GM12875 (cell line): ENCODE measurements at regions not wholly inside any gene's neighbourhood (a gene's known extent, or its start where the extent isn't known, plus 50 kb on each side); places are given as distances from the start of the nearest gene placed in this dataset.

Experiments
- H3K4me3 ChIP-seq: one replicate; pipeline ENCODE4 v1.5.1; 2011; ENCODE audit warnings: low read depth, low read length, control low read depth
- CTCF ChIP-seq: IDR thresholded peaks from 2 replicates; pipeline ENCODE4 v1.5.1; 2011; ENCODE audit warnings: low read depth, mild to moderate bottlenecking, control low read depth, inconsistent platforms, low read length, moderate library complexity, borderline replicate concordance; ENCODE audit not compliant: insufficient read depth

DNA sequence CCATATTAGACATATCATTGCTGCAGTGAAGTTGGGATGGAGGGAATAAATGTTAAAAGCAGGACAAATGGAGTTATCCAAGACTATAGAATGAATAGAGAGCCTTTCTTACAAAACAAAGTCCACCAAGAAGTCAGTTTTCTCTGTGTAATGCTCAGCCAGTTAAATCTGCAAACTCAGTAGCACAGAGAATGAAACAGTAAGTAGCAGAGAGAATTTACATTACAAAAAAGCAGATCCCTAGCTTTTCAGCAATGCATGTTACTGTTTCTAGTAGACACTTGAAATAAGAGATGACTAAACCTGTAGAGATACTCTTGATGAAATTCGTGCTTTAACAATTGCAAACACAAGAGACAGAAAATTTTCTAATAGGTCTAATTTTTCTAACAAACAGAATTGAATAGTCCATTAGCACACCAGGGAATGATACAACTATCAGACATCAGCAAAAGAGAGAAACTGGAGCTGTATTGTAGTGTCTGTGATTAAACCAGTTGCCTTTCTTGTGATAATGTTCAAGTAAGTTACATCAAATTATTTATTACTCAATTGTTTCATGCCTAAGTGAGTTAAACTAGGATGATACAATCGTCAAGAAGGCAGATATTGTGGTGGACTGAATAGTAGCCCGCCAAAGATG is 322.2 kb upstream of the DDX18 start:
- no peak overlapping the region for H3K4me3 ChIP-seq
- no peak for TF ChIP-seq CTCF

GRCh38 chr2:117500721-117501120 is 313.8 kb upstream of the DDX18 start:
- TF ChIP-seq CTCF: no peak
- no peak overlapping the region for H3K4me3 ChIP-seq

GRCh38 chr2:117502121-117502520 is 312.4 kb upstream of the DDX18 start:
- TF ChIP-seq CTCF: no peak
- H3K4me3 ChIP-seq: no peak overlapping the region

DNA sequence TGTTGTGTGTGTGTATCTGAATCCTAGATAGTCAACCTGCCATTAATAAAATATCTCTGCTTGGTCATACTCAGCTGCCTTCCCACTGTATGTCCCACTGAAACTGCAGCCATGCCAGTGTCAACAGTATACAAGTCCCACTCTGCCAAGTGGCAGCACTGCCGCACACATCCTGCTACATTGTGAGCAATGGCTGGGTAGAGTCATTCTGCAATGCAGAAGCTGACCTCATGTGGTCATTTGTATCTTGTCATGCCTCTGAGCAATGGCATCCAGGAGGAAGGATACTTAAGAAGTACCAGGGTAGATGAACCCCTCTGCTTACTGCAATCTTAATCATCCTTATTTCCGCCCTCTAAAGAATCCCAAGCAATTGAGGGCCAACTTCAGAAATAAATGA is 302.2 kb upstream of the DDX18 start:
- TF ChIP-seq CTCF: no peak
- H3K4me3 ChIP-seq: no peak overlapping the region

- TF ChIP-seq CTCF: no peak
- no peak overlapping the region for H3K4me3 ChIP-seq
Measured at GRCh38 chr2:117514371-117514770, 300.1 kb upstream of the DDX18 start.

DNA sequence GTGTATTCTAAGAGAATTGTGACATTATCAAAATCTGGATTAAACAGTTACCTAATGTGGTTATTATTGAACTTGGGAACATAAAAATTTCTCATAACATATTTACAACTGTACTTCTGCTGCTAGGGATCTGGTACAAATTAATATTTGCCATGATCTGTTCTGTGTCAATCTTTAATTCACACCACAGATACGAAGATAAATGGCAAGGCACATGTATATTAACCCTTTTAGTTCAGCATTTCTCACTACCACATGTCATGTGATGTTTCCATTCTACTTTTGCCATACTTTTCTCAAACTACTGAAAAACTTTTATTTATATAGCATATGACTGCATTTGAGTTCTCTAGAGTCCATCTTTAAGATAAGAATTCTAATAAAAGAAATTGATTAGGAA is 295.3 kb upstream of the DDX18 start:
- TF ChIP-seq CTCF: no peak
- H3K4me3 ChIP-seq: no peak overlapping the region

DNA sequence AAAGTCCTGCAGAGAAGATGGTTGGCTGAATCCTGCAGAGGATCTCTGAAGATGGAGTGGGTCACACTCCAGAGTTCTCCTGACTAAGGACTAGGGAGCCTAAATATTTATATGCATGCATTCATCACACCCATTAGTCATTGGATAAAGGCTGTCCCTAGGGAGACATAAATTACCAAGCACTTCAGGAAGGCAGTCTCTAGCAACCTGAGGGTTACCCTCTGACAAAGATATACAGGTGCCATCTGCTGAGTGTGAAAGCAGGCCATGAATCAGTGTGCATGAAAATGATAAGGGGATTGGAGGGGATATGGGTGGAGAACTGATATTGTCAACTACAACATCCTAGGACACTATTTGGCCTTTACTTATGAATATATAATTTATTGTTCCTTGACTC is 294.8 kb upstream of the DDX18 start:
- H3K4me3 ChIP-seq: no peak overlapping the region
- no peak for TF ChIP-seq CTCF
